SK-N-SH treated with all-trans-retinoic acid at 6 μM for 48 hours (cell line): ENCODE measurements at regions not wholly inside any gene's neighbourhood (a gene's known extent, or its start where the extent isn't known, plus 50 kb on each side); places are given as distances from the start of the nearest gene placed in this dataset.

Source experiments
- ATAC-seq: fragments of 200-7000 bp; cut with Tn5 transposase; 3 replicates; pipeline ENCODE4 v1.9.1; 2020; ENCODE audit warnings: mild to moderate bottlenecking, moderate library complexity
- ARNTL ChIP-seq: fragments of 450-650 bp; formaldehyde crosslinking; IDR thresholded peaks from 2 replicates; pipeline ENCODE4 v1.5.0; 2020; ENCODE audit warnings: low read depth, mild to moderate bottlenecking, moderate library complexity, borderline replicate concordance
- BACH2 ChIP-seq: fragments of 250-450 bp; sonication (Bioruptor Pico); IDR thresholded peaks from 2 replicates; pipeline ENCODE4 v1.9.0; 2021; ENCODE audit warnings: mild to moderate bottlenecking, borderline replicate concordance
- CSDC2 ChIP-seq: fragments of 250-450 bp; sonication (Bioruptor Pico); IDR thresholded peaks from 2 replicates; pipeline ENCODE4 v1.5.0; 2020; ENCODE audit warnings: mild to moderate bottlenecking, moderate library complexity
- ESRRG ChIP-seq: fragments of 250-450 bp; sonication (Bioruptor Pico); IDR thresholded peaks from 2 replicates; pipeline ENCODE4 v1.6.1; 2021; ENCODE audit warnings: mild to moderate bottlenecking
- GLIS3 ChIP-seq: fragments of 250-450 bp; sonication (Bioruptor Pico); IDR thresholded peaks from 2 replicates; pipeline ENCODE4 v1.5.0; 2020; ENCODE audit warnings: mild to moderate bottlenecking, moderate library complexity
- ISL1 ChIP-seq: fragments of 250-450 bp; sonication (Bioruptor Pico); IDR thresholded peaks from 2 replicates; pipeline ENCODE4 v2.1.2; 2022; ENCODE audit warnings: mild to moderate bottlenecking, moderate library complexity
- OSR1 ChIP-seq: fragments of 250-450 bp; sonication (Bioruptor Pico); IDR thresholded peaks from 2 replicates; pipeline ENCODE4 v1.8.0; 2022; ENCODE audit warnings: moderate library complexity, mild to moderate bottlenecking, inconsistent platforms
- PPARA ChIP-seq: fragments of 250-450 bp; sonication (Bioruptor Pico); IDR thresholded peaks from 2 replicates; pipeline ENCODE4 v1.5.0; 2020; ENCODE audit warnings: mild to moderate bottlenecking, borderline replicate concordance
- RARB ChIP-seq: fragments of 250-450 bp; sonication (Bioruptor Pico); IDR thresholded peaks from 2 replicates; pipeline ENCODE4 v1.8.0; 2021; ENCODE audit warnings: mild to moderate bottlenecking, moderate library complexity
- SNAI2 ChIP-seq: fragments of 250-450 bp; sonication (Bioruptor Pico); IDR thresholded peaks from 2 replicates; pipeline ENCODE4 v1.5.0; 2020; ENCODE audit warnings: mild to moderate bottlenecking, moderate library complexity
- TCF4 ChIP-seq: fragments of 250-450 bp; sonication (Bioruptor Pico); IDR thresholded peaks from 2 replicates; pipeline ENCODE4 v1.8.0; 2021; ENCODE audit warnings: mild to moderate bottlenecking, moderate library complexity, borderline replicate concordance
- TOX ChIP-seq: fragments of 250-450 bp; sonication (Bioruptor Pico); IDR thresholded peaks from 2 replicates; pipeline ENCODE4 v1.8.0; 2021; ENCODE audit warnings: mild to moderate bottlenecking, moderate library complexity, borderline replicate concordance
- ZC3H10 ChIP-seq: fragments of 250-450 bp; sonication (Bioruptor Pico); IDR thresholded peaks from 2 replicates; pipeline ENCODE4 v1.5.1; 2021; ENCODE audit warnings: mild to moderate bottlenecking, moderate library complexity
- ZFP3 ChIP-seq: fragments of 250-450 bp; sonication (Bioruptor Pico); IDR thresholded peaks from 2 replicates; pipeline ENCODE4 v1.5.0; 2020; ENCODE audit warnings: mild to moderate bottlenecking, moderate library complexity
- ZFP30 ChIP-seq: fragments of 450-650 bp; formaldehyde crosslinking; IDR thresholded peaks from 2 replicates; pipeline ENCODE4 v1.5.0; 2022; ENCODE audit warnings: mild to moderate bottlenecking, moderate library complexity
- ZNF565 ChIP-seq: fragments of 450-650 bp; formaldehyde crosslinking; conservative IDR thresholded peaks from 2 replicates; pipeline ENCODE4 v1.5.0; 2020; ENCODE audit warnings: low read depth, mild to moderate bottlenecking, moderate library complexity
- ZNF70 ChIP-seq: fragments of 450-650 bp; formaldehyde crosslinking; IDR thresholded peaks from 2 replicates; pipeline ENCODE4 v1.5.0; 2020; ENCODE audit warnings: mild to moderate bottlenecking, moderate library complexity
- ZNF8 ChIP-seq: fragments of 450-650 bp; formaldehyde crosslinking; IDR thresholded peaks from 2 replicates; pipeline ENCODE4 v1.5.0; 2020; ENCODE audit warnings: mild to moderate bottlenecking, moderate library complexity
- TF ChIP-seq, protein P1 (sequence below): fragments of 250-450 bp; sonication (Bioruptor Pico); IDR thresholded peaks from 2 replicates; pipeline ENCODE4 v1.5.1; 2021; ENCODE audit warnings: mild to moderate bottlenecking, moderate library complexity
- TF ChIP-seq, protein P2 (sequence below): fragments of 250-450 bp; sonication (Bioruptor Pico); IDR thresholded peaks from 2 replicates; pipeline ENCODE4 v1.8.0; 2020; ENCODE audit warnings: mild to moderate bottlenecking, moderate library complexity, borderline replicate concordance
- TF ChIP-seq, protein P3 (sequence below): fragments of 250-450 bp; sonication (Bioruptor Pico); IDR thresholded peaks from 2 replicates; pipeline ENCODE4 v1.8.0; 2021; ENCODE audit warnings: low read depth, mild to moderate bottlenecking, moderate library complexity, borderline replicate concordance
- TF ChIP-seq, protein P4 (sequence below): fragments of 250-450 bp; sonication (Bioruptor Pico); IDR thresholded peaks from 2 replicates; pipeline ENCODE4 v1.5.1; 2020; ENCODE audit warnings: low read depth, mild to moderate bottlenecking, moderate library complexity
- TF ChIP-seq, protein P5 (sequence below): fragments of 250-450 bp; sonication (Bioruptor Pico); IDR thresholded peaks from 2 replicates; pipeline ENCODE4 v1.5.0; 2020; ENCODE audit warnings: mild to moderate bottlenecking, moderate library complexity

DNA sequence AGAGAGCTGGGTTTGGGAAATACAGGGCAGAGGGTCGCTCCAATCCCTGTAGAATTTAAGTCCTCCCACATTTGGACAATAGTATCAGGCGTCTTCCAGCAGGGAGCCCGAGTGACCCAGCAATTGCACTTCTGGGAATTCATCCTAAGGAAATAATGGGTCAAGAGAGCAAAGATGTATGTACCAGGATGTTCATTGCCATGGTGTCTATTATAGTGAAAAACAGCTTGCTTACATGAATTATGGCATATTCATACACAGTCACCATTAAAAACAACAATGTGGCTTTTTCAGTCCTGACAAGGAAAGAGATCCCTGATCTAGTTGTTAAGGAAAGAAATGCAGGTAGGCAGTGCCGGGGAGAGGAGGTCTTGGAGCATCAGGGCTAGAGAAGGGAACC lies 167.7 kb downstream of the PJA1 start:
- no peak for ATAC-seq

DNA sequence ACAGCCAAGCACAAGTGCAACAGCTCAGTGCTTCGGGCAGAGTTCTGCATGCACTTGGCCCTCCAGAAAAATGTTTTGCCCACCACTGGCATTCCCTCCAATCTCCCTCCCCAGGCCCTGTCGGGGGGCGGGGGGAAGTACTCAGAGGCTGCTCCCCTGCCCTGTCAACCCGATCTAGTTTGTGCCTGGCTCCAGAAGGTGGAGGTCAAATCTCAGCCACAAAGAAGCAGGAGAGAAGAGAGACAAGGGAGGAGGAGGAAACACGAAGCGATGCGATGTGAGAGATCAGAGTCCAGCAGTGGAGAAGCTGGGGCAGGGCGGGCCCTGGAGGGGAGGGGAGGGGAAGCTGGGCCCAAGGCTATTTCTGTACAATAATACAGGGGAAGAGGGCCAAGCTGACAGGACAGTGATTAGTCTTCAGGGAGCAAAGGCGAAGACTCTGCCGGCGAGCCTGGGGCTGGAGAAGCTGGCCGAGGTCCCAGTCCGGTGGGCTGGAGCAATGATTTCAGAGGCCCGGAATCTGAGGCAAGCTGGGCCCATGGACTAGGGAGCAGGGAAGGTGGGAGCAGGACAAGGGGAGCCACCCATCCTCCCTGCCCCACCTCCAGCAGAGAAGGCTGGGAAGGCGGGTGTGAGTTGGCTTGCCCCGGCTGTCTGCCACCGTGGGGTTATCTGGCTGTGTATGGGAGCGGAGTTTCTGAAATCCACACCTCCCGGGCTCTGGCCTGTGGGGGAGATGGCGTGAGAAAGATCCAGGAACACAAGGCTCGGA lies 167.1 kb downstream of the EFNB1 start:
- no peak for ATAC-seq
- TF ChIP-seq, protein P1, sequence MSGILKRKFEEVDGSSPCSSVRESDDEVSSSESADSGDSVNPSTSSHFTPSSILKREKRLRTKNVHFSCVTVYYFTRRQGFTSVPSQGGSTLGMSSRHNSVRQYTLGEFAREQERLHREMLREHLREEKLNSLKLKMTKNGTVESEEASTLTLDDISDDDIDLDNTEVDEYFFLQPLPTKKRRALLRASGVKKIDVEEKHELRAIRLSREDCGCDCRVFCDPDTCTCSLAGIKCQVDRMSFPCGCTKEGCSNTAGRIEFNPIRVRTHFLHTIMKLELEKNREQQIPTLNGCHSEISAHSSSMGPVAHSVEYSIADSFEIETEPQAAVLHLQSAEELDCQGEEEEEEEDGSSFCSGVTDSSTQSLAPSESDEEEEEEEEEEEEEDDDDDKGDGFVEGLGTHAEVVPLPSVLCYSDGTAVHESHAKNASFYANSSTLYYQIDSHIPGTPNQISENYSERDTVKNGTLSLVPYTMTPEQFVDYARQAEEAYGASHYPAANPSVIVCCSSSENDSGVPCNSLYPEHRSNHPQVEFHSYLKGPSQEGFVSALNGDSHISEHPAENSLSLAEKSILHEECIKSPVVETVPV (CRISPR knock-in tag), result no peak
- no peak for TF ChIP-seq ZFP3 (CRISPR knock-in tag)
- no peak for TF ChIP-seq ARNTL (CRISPR knock-in tag)
- TF ChIP-seq OSR1 (CRISPR knock-in tag), result no peak
- no peak for TF ChIP-seq BACH2 (CRISPR knock-in tag)
- no peak for TF ChIP-seq ZC3H10 (CRISPR knock-in tag)
- no peak for TF ChIP-seq SNAI2
- TF ChIP-seq CSDC2, result no peak
- TF ChIP-seq, protein P2, sequence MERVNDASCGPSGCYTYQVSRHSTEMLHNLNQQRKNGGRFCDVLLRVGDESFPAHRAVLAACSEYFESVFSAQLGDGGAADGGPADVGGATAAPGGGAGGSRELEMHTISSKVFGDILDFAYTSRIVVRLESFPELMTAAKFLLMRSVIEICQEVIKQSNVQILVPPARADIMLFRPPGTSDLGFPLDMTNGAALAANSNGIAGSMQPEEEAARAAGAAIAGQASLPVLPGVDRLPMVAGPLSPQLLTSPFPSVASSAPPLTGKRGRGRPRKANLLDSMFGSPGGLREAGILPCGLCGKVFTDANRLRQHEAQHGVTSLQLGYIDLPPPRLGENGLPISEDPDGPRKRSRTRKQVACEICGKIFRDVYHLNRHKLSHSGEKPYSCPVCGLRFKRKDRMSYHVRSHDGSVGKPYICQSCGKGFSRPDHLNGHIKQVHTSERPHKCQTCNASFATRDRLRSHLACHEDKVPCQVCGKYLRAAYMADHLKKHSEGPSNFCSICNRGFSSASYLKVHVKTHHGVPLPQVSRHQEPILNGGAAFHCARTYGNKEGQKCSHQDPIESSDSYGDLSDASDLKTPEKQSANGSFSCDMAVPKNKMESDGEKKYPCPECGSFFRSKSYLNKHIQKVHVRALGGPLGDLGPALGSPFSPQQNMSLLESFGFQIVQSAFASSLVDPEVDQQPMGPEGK (CRISPR knock-in tag), result no peak
- TF ChIP-seq TOX (CRISPR knock-in tag), result no peak
- TF ChIP-seq GLIS3 (CRISPR knock-in tag), result no peak
- no peak for TF ChIP-seq ZNF565 (CRISPR knock-in tag)
- TF ChIP-seq ZNF8 (CRISPR knock-in tag), result no peak
- TF ChIP-seq ESRRG (CRISPR knock-in tag), result no peak
- no peak for TF ChIP-seq PPARA (CRISPR knock-in tag)
- no peak for TF ChIP-seq ZFP30 (CRISPR knock-in tag)
- no peak for TF ChIP-seq TCF4
- TF ChIP-seq, protein P3, sequence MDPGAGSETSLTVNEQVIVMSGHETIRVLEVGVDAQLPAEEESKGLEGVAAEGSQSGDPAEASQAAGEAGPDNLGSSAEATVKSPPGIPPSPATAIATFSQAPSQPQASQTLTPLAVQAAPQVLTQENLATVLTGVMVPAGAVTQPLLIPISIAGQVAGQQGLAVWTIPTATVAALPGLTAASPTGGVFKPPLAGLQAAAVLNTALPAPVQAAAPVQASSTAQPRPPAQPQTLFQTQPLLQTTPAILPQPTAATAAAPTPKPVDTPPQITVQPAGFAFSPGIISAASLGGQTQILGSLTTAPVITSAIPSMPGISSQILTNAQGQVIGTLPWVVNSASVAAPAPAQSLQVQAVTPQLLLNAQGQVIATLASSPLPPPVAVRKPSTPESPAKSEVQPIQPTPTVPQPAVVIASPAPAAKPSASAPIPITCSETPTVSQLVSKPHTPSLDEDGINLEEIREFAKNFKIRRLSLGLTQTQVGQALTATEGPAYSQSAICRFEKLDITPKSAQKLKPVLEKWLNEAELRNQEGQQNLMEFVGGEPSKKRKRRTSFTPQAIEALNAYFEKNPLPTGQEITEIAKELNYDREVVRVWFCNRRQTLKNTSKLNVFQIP (CRISPR knock-in tag), result no peak

More for the DNA sequence above, 167.7 kb downstream of the PJA1 start:
- no peak for TF ChIP-seq GLIS3 (CRISPR knock-in tag)
- TF ChIP-seq, protein P4, sequence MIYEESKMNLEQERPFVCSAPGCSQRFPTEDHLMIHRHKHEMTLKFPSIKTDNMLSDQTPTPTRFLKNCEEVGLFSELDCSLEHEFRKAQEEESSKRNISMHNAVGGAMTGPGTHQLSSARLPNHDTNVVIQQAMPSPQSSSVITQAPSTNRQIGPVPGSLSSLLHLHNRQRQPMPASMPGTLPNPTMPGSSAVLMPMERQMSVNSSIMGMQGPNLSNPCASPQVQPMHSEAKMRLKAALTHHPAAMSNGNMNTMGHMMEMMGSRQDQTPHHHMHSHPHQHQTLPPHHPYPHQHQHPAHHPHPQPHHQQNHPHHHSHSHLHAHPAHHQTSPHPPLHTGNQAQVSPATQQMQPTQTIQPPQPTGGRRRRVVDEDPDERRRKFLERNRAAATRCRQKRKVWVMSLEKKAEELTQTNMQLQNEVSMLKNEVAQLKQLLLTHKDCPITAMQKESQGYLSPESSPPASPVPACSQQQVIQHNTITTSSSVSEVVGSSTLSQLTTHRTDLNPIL (CRISPR knock-in tag), result no peak

DNA sequence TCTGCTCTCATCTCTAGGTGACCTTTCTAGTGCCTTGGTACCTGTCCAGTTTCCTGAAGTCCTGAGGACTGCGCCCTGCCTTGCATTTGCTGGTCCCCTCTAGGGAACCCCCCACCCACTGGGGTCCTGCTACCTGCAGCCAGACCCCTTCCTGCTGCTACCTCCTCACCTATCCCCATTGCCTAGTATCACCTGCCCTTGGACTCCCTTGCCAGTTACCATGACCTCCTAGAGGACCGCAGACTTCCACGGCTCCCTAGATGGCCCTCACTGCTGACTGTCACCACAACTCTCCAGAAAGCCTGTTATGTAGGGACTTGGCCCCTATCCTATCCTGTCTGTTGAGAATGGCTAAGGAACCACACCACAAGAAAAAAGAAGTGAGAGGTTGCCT lies 166.6 kb downstream of the EFNB1 start:
- no peak for ATAC-seq
- TF ChIP-seq ESRRG (CRISPR knock-in tag) (no peak), SNAI2 (no peak), TOX (CRISPR knock-in tag) (no peak)

DNA sequence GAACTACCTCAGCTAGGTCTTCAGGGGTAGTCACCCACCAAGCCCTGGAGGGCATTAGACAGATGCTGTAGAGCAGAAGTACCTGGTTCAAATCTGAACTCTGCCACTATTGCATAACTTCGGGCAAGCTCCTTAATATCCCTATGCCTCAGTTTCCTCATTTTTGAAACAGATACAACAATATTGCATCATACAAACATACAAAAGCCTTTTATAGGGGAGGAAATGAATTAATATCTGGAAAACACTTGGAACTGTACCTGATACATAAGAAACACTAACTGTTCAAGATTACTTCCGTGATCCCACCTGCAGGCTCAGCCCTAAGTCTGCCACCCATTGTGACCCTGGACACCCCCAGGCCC lies 166.1 kb downstream of the EFNB1 start:
- no peak for ATAC-seq
- TF ChIP-seq, protein P5, sequence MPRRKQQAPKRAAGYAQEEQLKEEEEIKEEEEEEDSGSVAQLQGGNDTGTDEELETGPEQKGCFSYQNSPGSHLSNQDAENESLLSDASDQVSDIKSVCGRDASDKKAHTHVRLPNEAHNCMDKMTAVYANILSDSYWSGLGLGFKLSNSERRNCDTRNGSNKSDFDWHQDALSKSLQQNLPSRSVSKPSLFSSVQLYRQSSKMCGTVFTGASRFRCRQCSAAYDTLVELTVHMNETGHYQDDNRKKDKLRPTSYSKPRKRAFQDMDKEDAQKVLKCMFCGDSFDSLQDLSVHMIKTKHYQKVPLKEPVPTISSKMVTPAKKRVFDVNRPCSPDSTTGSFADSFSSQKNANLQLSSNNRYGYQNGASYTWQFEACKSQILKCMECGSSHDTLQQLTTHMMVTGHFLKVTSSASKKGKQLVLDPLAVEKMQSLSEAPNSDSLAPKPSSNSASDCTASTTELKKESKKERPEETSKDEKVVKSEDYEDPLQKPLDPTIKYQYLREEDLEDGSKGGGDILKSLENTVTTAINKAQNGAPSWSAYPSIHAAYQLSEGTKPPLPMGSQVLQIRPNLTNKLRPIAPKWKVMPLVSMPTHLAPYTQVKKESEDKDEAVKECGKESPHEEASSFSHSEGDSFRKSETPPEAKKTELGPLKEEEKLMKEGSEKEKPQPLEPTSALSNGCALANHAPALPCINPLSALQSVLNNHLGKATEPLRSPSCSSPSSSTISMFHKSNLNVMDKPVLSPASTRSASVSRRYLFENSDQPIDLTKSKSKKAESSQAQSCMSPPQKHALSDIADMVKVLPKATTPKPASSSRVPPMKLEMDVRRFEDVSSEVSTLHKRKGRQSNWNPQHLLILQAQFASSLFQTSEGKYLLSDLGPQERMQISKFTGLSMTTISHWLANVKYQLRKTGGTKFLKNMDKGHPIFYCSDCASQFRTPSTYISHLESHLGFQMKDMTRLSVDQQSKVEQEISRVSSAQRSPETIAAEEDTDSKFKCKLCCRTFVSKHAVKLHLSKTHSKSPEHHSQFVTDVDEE (CRISPR knock-in tag), result no peak
- TF ChIP-seq CSDC2 (no peak), PPARA (CRISPR knock-in tag) (no peak), ZNF70 (CRISPR knock-in tag) (no peak), ARNTL (CRISPR knock-in tag) (no peak), RARB (CRISPR knock-in tag) (no peak), ISL1 (CRISPR knock-in tag) (no peak), ZFP3 (CRISPR knock-in tag) (no peak), ZNF565 (CRISPR knock-in tag) (no peak), ZC3H10 (CRISPR knock-in tag) (no peak)
- TF ChIP-seq, protein P2 (CRISPR knock-in tag), result no peak
